ENCODE measurements at regions not wholly inside any gene's neighbourhood (a gene's known extent, or its start where the extent isn't known, plus 50 kb on each side); places are given as distances from the start of the nearest gene placed in this dataset.
"Not testable (repeated sequence)": the region's sequence is repeated elsewhere in the genome, so short reads cannot be mapped to it uniquely, and the experiment has no call there.

GRCh38 chr10:28400176-28400575 lies 97.3 kb upstream of the MPP7 start:
- DNase-seq (ENCODE audit: low spot score), result no peak
- in situ Hi-C loops (cut with MboI; ENCODE audit: low pct_unique_long_range_greater_than_20kb, low sequenced_read_pairs, unreplicated experiment), result no loop called here
- no peak for TF ChIP-seq CTCF (IDR thresholded peaks at IDR 0.05; ENCODE audit: extremely low read depth, insufficient read depth, missing control alignments)

GRCh38 chr10:28400681-28401080 lies 97.8 kb upstream of the MPP7 start:
- in situ Hi-C loops (cut with MboI; ENCODE audit: low pct_unique_long_range_greater_than_20kb, low sequenced_read_pairs, unreplicated experiment), result no loop called here
- no peak for TF ChIP-seq CTCF (IDR thresholded peaks at IDR 0.05; ENCODE audit: extremely low read depth, insufficient read depth, missing control alignments)
- DNase-seq (ENCODE audit: low spot score), result no peak

- in situ Hi-C loops (cut with MboI; ENCODE audit: low pct_unique_long_range_greater_than_20kb, low sequenced_read_pairs, unreplicated experiment); DNase-seq (ENCODE audit: low spot score): not testable (repeated sequence)
Observed at GRCh38 chr10:28402611-28403073, 99.8 kb upstream of the MPP7 start.

GRCh38 chr10:28403090-28403489 lies 100.2 kb upstream of the MPP7 start:
- no peak for DNase-seq (ENCODE audit: low spot score)
- TF ChIP-seq CTCF (IDR thresholded peaks at IDR 0.05; ENCODE audit: extremely low read depth, insufficient read depth, missing control alignments), result no peak
- in situ Hi-C loops (cut with MboI; ENCODE audit: low pct_unique_long_range_greater_than_20kb, low sequenced_read_pairs, unreplicated experiment), result no loop called here

GRCh38 chr10:28408237-28408777 lies 105.4 kb upstream of the MPP7 start:
- no peak for DNase-seq (ENCODE audit: low spot score)
- TF ChIP-seq CTCF (IDR thresholded peaks at IDR 0.05; ENCODE audit: extremely low read depth, insufficient read depth, missing control alignments), result no peak
- in situ Hi-C loops (cut with MboI; ENCODE audit: low pct_unique_long_range_greater_than_20kb, low sequenced_read_pairs, unreplicated experiment), result no loop called here

GRCh38 chr10:28410420-28411135 lies 107.7 kb upstream of the MPP7 start:
- TF ChIP-seq CTCF (IDR thresholded peaks at IDR 0.05; ENCODE audit: extremely low read depth, insufficient read depth, missing control alignments), result peak; percentile 25
- no peak for DNase-seq (ENCODE audit: low spot score)
- in situ Hi-C loops (cut with MboI; ENCODE audit: low pct_unique_long_range_greater_than_20kb, low sequenced_read_pairs, unreplicated experiment), result no loop called here

- no peak for DNase-seq (ENCODE audit: low spot score)
- no peak for TF ChIP-seq CTCF (IDR thresholded peaks at IDR 0.05; ENCODE audit: extremely low read depth, insufficient read depth, missing control alignments)
- in situ Hi-C loops (cut with MboI; ENCODE audit: low pct_unique_long_range_greater_than_20kb, low sequenced_read_pairs, unreplicated experiment), result no loop called here
Observed at GRCh38 chr10:28411136-28411460, 108.2 kb upstream of the MPP7 start.

All from GM13977 (cell line).